Mesenteric fat pad (tissue), 1 donor: ENCODE measurements at regions not wholly inside any gene's neighbourhood (a gene's known extent, or its start where the extent isn't known, plus 50 kb on each side); places are given as distances from the start of the nearest gene placed in this dataset.
"Not testable (repeated sequence)": the region's sequence is repeated elsewhere in the genome, so short reads cannot be mapped to it uniquely, and the experiment has no call there.

ENCODE experiments used
- DNase-seq: peaks from one replicate; pipeline ENCODE4 v3.0.0-alpha.2; 2020; ENCODE audit warnings: low spot score
- donor health status: DM: yes; HTN: yes; CAD: no.

GRCh38 chrX:5702890-5703289 lies 525.8 kb downstream of the NLGN4X start:
- DNase-seq: no peak

- DNase-seq: no peak
These were observed 532.7 kb downstream of the NLGN4X start for GRCh38 chrX:5695971-5696370.

- DNase-seq: no peak
These were observed 544.7 kb downstream of the NLGN4X start for GRCh38 chrX:5683996-5684395.

- DNase-seq: no peak
These were observed 547.5 kb downstream of the NLGN4X start for GRCh38 chrX:5681159-5681558.

GRCh38 chrX:5674036-5674435 lies 554.6 kb downstream of the NLGN4X start:
- DNase-seq: no peak

- DNase-seq: no peak
These were observed 556.6 kb downstream of the NLGN4X start for GRCh38 chrX:5672099-5672498.

GRCh38 chrX:5666689-5667088 lies 562.0 kb downstream of the NLGN4X start:
- DNase-seq: not testable (repeated sequence)

- DNase-seq: no peak
These were observed 572.1 kb downstream of the NLGN4X start for GRCh38 chrX:5656544-5656943.

- DNase-seq: no peak
These were observed 577.8 kb downstream of the NLGN4X start for GRCh38 chrX:5650904-5651303.

- DNase-seq: no peak
These were observed 579.6 kb downstream of the NLGN4X start for GRCh38 chrX:5648941-5649568.

- no peak for DNase-seq
These were observed 581.8 kb downstream of the NLGN4X start for GRCh38 chrX:5646818-5647217.

- no peak for DNase-seq
These were observed 583.9 kb downstream of the NLGN4X start for GRCh38 chrX:5644776-5645175.

- DNase-seq: no peak
These were observed 588.6 kb downstream of the NLGN4X start for GRCh38 chrX:5640071-5640470.

- DNase-seq: no peak
These were observed 590.1 kb downstream of the NLGN4X start for GRCh38 chrX:5638572-5638971.

- DNase-seq: no peak
These were observed 595.8 kb downstream of the NLGN4X start for GRCh38 chrX:5632887-5633286.

GRCh38 chrX:5632061-5632614 lies 596.5 kb downstream of the NLGN4X start:
- no peak for DNase-seq

- DNase-seq: no peak
These were observed 611.0 kb downstream of the NLGN4X start for GRCh38 chrX:5617666-5618065.

GRCh38 chrX:5595570-5595969 lies 633.1 kb downstream of the NLGN4X start:
- DNase-seq: no peak

- DNase-seq: no peak
These were observed 641.9 kb downstream of the NLGN4X start for GRCh38 chrX:5586726-5587125.

- DNase-seq: no peak
These were observed 653.3 kb downstream of the NLGN4X start for GRCh38 chrX:5575407-5575806.

- no peak for DNase-seq
These were observed 659.7 kb downstream of the NLGN4X start for GRCh38 chrX:5568934-5569333.

- DNase-seq: no peak
These were observed 669.3 kb downstream of the NLGN4X start for GRCh38 chrX:5559386-5559785.

GRCh38 chrX:5549512-5549911 lies 679.2 kb downstream of the NLGN4X start:
- DNase-seq: no peak

- DNase-seq: no peak
These were observed 691.6 kb downstream of the NLGN4X start for GRCh38 chrX:5537098-5537497.
